Stimulated activated CD8-positive, alpha-beta memory T cell treated with anti-CD3 and anti-CD28 coated beads, Interleukin-4, amount 100 ng/mL, for 4 hours (primary cell): ENCODE measurements at regions not wholly inside any gene's neighbourhood (a gene's known extent, or its start where the extent isn't known, plus 50 kb on each side); places are given as distances from the start of the nearest gene placed in this dataset.
"Not testable (repeated sequence)": the region's sequence is repeated elsewhere in the genome, so short reads cannot be mapped to it uniquely, and the experiment has no call there.

Experiments used
- DNase-seq, 2 donors: peaks; one replicate each; pipeline ENCODE4 v3.0.0-alpha.2; 2020; ENCODE audit warnings: low read depth in 2 of 2, low spot score in 1 of 2

DNA sequence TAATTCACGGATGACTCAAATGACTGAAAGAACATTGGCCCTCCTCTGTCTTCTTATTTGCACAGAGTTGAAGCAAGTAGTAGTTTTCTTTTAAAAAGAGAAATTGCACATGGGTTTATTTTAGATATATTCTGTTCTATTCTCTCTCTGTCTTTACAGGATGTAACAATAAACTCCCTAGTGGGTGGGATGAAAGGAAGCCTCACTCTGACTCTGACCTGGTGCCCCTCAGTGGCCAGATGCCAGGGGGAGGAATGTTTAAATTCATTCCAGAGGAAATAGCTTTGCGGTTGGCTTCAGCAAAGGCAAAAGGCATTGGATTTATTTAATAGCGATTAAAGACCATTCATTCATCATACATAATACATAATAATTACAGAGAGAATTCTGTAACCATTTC is 156.4 kb upstream of the MTPN start:
- no peak for DNase-seq

DNA sequence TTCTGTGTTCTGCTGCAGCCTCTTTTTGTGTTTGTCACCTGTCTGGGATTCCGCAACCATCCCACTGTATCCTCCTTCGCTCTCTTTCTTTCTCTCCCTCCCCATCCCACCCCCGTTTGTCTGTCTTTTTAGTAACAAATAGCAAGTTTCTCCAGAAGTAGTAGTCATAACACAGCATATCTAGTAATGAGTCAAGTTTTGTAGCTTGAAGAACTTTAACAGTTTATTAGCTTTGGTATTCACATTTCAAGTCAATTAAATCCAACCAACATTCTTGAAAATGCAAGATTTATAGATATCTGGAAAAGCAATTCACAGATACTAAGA is 154.1 kb upstream of the MTPN start:
- no peak for DNase-seq

DNA sequence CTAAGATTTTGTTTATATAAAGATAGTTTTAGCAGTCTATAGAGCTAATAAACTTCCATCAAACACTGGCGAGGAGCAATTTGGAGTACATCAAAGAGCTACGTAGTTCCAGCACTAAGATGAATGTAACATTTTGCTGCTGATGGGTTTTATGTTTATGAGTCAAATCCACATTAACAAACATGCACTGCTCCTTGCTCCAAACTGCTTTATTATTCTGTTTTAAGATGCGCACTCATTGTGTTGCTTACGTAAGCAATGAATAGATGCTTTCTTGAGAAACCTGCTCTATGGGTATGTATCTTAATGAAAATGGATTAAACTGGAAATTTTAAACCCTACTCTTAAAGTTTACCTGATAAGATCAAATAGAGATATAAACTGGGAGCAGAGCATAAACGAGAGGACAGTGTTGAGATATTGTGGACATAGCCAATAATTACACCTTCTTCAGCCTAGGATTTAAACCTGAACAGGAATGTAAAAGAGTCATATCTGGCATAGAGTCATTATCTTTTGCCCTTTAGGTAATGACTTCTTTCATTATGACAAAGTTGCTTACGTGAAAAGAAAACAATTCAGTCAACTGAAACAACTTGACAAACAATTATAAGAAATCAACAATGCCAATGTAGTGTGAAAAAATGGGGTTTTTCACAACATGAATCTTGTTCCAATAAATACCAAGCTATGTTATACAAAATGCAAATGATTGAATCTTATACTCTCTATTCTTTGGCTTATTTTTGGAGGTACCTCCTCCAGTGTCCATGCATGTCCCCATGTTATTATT is 153.5 kb upstream of the MTPN start:
- no peak for DNase-seq

DNA sequence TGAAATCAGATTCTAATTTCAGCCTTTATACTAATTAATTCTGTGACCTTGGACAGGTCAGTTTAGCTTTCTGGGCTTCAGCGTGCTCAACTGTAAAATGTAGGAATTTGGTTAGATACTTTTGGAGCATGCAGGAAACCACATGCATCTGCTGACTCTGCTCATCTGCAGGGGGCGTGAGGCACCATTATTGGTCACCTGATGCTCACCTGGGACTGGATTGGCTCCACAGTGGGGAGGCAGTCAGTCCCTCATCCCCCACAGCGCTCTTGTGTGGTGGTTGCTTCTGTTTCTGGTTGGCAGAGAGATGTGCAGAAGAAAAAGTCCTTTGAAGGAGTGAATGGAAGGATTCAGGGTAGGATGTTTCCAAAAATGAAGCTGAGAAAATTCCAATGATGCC is 150.9 kb upstream of the MTPN start:
- no peak for DNase-seq

DNA sequence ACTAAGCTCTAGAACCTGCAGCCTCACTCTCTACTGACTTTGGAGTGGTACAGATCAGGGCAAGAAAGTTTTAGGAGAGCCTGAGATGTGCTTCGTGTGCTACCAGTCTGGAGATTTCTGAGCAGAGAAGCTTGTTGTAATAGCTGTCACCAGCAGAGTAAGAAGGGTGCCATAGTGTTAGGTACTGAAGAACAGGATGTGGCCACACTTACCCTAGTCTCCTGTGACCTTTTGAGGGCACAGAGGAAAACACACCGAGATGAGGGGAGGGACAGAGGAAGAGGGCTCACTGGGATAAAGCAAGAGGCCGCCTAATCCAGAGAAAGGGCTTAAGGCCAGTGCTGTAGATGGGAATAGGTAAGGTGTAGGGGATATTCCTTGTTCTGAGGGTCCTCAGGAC is 146.2 kb upstream of the MTPN start:
- no peak for DNase-seq

DNA sequence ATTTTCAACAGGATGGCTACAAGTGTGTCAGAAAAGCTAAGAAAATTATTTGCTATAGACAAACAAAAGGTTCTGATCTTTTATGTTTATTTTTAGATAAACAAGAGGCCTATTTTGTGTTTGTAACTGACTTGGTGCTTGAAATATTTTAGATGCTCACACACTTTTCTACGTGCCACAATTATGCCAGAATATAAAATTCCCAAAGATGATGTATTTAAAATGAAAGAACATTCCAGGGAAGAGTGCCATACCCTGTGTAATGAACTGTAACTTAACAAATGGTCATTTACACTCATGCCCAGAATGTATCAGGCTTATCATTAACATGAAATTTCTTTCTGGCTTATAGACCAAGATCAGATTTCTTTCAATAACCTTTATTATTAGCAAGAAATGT is 144.9 kb upstream of the MTPN start:
- no peak for DNase-seq

DNA sequence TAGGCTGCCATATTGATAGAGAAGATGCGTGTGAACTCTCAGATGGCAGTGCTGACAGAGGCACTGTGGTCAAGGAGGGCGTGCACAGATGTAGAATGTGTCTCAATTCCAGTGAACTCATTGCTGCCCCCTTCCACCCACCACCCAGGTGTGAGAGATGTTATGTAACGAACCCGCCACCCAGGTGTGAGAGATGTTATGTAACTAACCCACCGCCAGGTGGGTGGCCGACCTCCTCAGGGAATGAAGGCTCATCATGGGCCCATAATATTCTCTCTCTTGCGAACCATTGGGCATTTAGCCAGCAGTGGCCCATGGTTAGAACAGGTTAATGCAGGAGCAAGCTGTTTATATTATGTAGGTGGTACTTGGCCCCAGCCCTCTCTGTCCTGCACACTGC is 140.4 kb upstream of the MTPN start:
- no peak for DNase-seq

DNA sequence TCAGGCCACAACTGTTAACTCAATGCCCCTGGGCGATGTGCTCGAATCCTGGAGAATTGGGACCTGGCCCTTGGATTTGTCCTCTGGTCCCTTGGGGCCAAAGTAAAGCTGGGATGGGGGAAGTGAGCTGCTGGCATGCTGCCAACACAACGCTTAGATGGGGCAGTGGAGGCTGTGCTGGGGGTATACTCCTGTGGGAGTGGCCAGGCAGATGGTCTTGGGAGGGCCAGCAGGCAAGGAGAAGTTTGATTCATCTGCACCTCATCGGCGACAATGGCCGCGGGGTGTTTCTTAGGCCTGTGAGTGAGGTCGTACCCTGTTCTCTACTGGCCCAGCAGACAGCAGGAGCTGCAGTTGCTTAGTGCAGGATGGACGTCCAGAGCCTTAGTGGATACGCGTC is 139.0 kb upstream of the MTPN start:
- no peak for DNase-seq

DNA sequence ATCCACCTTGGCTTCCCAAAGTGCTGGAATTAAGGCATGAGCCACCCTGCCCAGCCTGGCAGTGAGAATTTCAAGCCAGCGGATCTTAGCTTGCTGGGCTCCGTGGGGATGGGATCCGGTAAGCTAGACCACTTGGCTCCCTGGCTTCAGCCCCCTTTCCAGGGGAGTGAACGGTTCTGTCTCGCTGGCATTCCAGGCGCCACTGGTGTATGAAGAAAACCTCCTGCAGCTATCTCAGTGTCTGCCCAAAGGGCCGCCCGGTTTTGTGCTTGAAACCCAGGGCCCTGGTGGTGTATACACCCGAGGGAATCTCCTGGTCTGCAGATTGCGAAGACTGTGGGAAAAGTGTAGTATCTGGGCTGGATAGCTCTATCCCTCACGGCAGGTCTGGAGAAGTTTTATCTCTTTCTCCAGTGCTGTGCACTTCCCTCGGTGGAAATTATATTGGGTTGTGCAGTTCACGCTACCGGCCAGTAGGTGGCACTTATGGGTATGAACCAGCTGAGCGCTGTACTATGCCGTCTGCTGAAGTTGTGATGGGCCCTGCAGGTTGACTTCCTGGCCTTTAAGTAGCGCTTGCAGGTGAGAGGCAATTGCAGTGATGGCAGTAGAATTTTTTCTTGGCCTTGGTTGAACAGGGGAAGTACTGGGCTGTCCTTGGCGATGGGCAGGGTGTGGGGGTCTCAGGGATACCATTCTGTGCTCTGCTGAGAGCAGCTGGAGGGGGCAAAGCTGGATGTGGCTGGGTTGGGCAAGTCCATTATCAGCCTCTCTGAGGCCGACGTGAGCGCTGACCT is 138.0 kb upstream of the MTPN start:
- peak in 1 of 2 donors; percentile 4 for DNase-seq

DNA sequence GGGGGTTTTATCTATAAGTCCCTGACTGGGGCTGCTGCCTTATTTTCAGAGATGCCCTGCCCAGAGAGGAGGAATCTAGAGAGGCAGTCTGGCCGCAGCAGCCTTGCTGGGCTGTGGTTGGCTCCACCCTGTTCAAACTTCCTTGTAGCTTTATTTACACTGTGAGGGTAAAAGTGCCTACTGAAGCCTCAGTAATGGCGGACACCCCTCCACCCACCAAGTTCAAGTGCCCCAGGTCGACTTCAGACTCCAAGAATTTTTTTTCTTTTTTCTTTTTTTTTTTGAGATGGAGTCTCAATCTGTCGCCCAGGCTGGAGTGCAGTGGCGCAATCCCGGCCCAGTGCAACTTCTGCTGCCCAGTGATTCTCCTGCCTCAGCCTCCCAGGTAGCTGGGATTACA is 137.3 kb upstream of the MTPN start:
- DNase-seq, result not testable (repeated sequence)

DNA sequence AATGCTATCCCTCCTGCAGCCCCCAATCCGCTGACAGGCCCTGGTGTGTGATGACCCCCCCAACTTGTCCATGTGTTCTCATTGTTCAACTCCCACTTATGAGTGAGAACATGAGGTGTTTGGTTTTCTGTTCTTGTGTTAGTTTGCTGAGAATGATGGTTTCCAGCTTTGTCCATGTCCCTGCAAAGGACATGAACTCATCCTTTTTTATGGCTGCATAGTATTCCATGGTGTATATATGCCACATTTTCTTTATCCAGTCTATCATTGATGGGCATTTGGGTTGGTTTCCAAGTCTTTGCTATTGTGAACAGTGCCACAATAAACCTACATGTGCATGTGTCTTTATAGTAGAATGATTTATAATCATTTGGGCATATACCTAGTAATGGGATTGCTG is 131.9 kb upstream of the MTPN start:
- DNase-seq, result not testable (repeated sequence)

DNA sequence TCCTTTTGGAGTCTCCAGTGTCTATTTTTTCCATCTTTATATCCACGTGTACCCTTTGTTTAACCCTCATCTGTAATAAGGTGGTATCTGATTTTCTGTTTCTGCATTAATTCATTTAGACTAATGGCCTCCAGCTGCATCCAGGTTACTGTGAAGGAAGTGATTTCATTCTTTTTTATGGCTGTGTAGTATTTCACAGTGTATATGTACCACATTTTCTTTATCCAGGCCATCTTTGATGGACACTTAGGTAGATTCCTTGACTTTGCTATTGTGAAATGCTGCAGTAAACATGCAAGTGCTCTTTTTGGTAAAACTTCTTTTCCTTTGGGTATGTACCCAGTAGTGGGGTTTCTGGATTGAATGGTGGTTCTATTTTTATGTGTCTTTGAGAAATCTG is 128.0 kb upstream of the MTPN start:
- no peak for DNase-seq

DNA sequence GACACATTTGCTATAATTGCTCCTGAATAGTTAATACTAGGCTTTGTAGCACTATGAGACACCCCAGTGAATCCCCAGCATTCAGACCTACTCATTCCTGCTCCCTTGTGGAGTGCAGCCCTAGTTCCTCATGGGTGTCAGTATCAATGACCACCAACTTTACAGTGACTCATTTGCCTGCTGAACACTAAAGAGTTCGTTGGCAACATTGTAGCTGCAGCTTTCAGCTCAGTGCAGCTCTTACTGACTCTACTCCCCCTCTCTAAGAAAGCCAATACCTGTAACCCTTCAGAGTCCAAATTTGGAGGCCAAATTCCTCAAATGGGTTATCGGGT is 127.1 kb upstream of the MTPN start:
- no peak for DNase-seq

DNA sequence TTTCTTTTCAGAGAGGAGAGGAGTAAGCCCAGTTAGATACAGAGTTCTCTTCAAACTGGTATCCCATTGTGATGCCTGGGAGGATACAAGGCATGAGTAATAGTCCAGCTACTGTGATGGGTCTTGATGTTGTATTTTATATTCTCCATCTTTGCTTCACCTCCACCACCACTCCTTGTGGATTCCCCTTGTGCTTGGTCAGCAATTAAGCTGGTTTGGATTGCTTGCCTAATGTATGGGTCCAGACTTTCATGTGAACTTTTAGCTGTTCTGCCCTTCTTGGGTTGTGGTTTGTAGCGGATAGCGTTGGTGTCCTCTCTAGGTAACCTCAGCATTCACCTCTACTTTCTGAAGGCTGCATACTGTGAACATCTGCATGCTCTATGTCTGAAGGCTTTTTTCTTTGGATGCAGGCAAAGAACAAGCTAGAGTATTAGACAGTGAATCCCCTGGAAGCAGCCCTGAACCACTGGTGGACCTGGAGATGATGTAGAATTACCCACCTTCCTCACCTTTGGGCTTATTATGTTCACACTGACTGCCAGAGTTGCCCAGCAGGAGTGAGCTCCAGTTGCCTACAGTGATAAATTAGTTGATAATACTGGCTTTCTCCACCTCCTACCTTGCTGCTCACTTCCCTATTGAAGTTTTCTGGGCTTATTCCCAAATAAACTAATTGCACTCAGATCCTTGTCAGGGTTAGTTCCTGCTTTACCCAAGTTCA is 126.5 kb upstream of the MTPN start:
- no peak for DNase-seq

DNA sequence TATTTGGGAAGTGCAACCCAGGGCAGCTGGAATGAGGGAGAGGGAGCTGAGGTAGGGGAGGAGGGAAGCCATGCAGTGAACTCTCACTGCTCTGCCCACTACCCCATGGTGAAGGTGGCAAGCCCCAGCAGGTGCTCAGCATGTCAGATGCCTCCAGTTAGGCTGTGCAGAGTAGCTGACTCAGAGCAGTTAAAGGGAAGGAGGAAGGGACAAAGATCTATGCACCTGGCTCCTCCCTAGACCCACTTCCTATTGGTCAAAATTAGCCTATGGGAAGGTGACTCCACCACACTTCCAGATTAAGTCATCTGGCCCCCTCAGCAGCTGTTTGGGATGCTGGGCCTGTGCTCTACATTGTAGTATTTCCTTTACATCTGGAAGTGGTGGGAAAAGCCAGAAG is 125.7 kb upstream of the MTPN start:
- DNase-seq, result no peak

DNA sequence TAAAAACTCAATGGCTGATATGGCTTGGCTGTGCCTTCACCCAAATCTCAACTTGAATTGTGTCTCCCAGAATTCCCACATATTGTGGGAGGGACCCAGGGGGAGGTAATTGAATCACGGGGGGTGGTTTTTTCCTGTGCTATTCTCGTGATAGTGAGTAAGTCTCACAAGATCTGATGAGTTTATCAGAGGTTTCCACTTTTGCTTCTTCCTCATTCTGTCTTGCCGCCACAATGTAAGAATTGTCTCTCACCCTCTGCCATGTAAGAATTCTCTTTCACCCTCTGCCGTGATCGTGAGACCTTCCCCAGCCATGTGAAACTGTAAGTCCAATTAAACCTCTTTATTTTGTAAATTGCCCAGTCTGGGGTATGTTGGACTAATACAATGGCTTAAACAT is 115.6 kb upstream of the MTPN start:
- DNase-seq, result not testable (repeated sequence)

DNA sequence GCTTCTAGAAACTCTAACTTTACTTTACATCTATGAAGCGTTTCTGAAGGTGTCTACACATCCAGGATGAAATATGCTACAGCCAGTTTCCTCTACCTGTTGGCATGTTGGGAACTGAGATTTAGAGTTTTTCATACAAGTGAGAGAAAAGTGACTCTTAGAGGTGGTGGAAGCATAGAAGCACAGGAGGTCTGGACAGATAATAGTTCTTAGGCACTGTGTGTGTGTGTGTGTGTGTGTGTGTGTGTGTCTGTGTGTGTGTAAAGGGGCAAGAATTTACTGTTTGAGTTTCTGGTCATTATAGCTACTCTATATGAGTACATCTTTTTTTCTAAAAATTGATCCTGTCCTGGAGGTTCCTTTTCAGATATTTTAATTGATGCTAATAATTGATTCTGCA is 110.7 kb upstream of the MTPN start:
- no peak for DNase-seq

DNA sequence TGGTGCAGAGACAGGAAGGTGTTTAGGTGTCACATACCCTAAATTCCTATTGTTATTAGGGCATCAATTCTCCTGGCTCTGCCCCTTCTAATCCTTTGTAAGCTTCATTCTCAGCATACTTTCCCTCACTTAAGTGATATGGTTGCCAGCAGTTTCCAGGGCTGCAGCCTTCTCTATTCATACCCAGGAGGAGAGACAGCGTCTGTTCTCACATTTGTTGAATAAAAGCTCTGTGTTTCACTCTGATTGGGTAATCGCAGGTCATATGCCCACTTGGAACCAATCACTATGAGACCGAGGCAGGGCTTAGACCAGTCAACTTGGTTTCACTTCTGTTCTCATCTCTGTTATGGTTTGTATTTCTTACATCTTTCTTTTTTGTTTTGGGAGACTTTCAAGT is 109.6 kb upstream of the MTPN start:
- DNase-seq, result no peak

DNA sequence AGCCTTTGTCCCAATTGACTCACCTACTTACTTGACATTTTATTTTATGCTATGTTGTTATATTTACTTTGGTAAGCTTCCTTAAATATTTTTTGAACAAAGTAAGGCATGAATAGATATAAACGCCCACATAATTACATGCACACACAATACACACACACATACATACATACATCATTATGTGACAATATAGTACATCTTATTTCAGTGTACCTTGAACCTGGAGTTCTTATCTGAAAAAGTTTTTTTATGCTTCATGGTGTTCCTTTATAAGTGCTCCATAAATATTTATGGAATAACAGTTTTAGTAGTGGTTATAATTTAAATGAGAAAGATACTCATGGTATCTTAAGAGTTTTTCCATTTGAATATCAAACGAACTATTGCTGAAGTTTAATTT is 102.8 kb upstream of the MTPN start:
- no peak for DNase-seq

DNA sequence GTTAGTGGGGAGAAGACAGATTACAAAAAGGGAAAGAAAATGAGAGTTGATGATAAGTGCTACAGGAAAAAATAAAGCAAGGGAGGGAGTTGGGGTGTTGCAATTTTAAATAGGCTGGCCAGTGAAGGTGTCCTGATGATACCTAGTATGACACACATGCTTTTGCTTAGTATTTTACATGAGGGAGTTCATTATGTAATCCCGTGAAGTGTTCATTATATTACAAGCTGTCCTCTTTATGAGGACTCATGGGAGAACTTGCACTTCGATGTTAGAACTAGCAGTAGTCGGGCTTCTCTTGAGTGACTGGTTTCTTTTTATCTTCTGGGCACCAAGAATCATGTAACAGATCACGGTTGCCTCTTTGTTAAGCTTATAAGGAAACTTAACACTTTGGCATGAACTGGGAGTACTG is 102.3 kb upstream of the MTPN start:
- DNase-seq, result no peak

DNA sequence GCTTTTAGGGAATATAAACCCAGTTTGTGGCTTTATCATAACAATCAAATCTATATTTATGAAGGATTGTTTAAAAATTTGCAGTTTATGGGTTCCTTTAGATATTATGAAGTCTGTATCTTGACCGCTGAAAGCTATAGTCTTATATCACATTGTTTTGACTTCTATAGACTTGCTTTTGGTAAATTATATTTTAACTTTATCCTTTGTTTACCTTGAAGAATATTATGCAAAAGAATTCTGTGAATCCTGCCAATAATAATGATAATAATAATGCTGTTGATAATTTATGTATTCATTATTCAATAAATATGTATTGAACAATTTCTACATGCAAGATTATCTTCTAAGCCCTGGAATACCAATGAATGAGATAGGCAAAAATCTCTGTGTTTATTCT is 101.9 kb upstream of the MTPN start:
- no peak for DNase-seq

DNA sequence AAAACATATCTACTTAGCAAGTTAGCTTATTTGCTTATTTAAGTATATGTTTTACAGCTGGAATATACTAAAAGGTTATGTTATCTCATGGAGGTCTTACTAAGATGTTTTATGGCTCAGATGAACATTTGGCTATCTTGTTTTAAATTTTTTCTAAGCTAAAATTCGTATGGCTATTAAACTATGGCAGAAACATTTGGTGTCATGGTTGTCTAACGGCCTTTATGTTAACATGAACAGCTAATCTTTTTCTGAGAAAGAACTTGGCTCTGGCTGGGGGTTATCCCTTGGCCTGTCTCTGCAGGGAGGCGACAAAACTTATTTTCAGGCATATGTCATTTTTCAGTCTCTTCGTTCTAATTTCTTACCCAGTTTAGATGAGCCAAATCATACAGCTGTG is 101.5 kb upstream of the MTPN start:
- DNase-seq, result no peak
